Thymus (tissue), 11 donors: ENCODE measurements at regions not wholly inside any gene's neighbourhood (a gene's known extent, or its start where the extent isn't known, plus 50 kb on each side); places are given as distances from the start of the nearest gene placed in this dataset.

Experiments
- DNase-seq, 9 donors: peaks; one replicate each; pipeline ENCODE4 v3.0.0-alpha.2; 2013; ENCODE audit warnings: low spot score in 9 of 9, low read depth in 6 of 9, missing footprints in 1 of 9
- H3K27ac ChIP-seq, 2 donors: one replicate each; pipeline ENCODE4 v1.5.1; 2013; ENCODE audit warnings: control low read depth in 1 of 2, low read depth in 1 of 2, low read length in 1 of 2, mild to moderate bottlenecking in 1 of 2, moderate library complexity in 1 of 2
- H3K27me3 ChIP-seq, 2 donors: one replicate each; pipeline ENCODE4 v1.5.1; 2013; ENCODE audit warnings: low read length in 1 of 2; ENCODE audit not compliant: control insufficient read depth in 2 of 2, insufficient read depth in 1 of 2
- H3K36me3 ChIP-seq, 2 donors: one replicate each; pipeline ENCODE4 v1.5.1; 2013; ENCODE audit warnings: low read length in 1 of 2, mild to moderate bottlenecking in 1 of 2, moderate library complexity in 1 of 2; ENCODE audit not compliant: control insufficient read depth in 2 of 2, insufficient read depth in 2 of 2
- H3K4me1 ChIP-seq, 2 donors: one replicate each; pipeline ENCODE4 v1.5.1; 2013; ENCODE audit warnings: low read length in 2 of 2; ENCODE audit not compliant: control insufficient read depth in 2 of 2, insufficient read depth in 2 of 2
- H3K4me3 ChIP-seq, 2 donors: one replicate each; pipeline ENCODE4 v1.5.1; 2013; ENCODE audit warnings: low read length in 2 of 2, control low read depth in 1 of 2, mild to moderate bottlenecking in 1 of 2
- H3K9me3 ChIP-seq, 2 donors: one replicate each; pipeline ENCODE4 v1.5.1; 2013; ENCODE audit warnings: low read length in 1 of 2, mild to moderate bottlenecking in 1 of 2; ENCODE audit not compliant: control insufficient read depth in 2 of 2, insufficient read depth in 1 of 2
- WGBS: extraction: QIAGEN DNeasy Blood & Tissue Kit; methylation state at CpG from one replicate; pipeline ENCODE4 v1.1.7; 2013; 5-methylcytosine and 5-hydroxymethylcytosine counted together
- donor health status: healthy.

- Histone ChIP-seq H3K4me1 (no peaks in the 10 kb centered on the region), H3K9me3 (no peaks in the 10 kb centered on the region), H3K36me3 (no peaks in the 10 kb centered on the region), H3K4me3 (no peak overlapping the region), H3K27me3 (no peaks in the 10 kb centered on the region), H3K27ac (no peak overlapping the region)
- 92% methylated on average over 3 of the region's 3 CpGs for WGBS
- no peak for DNase-seq
These were observed 272.3 kb downstream of the ARRDC4 start for GRCh38 chr15:98232761-98233160.

DNA sequence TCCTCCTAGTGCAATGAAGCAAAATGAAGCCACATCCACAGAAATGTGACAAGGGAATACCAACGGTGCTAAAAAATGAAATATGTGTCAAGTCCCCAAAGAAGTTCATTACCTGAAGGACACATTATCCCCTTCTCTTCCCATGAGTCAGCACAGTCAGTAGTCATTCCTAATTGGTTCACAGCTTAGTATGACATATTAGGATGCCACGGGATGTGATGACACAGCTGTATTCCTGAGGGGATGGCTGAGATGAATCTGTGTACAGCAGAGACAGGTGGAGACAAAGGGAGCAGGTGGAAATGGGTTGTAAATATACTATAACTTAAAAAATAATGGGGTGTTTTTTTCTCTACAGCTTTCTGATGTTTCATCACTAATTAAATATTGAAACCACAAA is 273.4 kb downstream of the ARRDC4 start:
- WGBS: 85% methylated on average over 2 of the region's 2 CpGs
- H3K9me3 ChIP-seq: no peaks in the 10 kb centered on the region
- H3K27me3 ChIP-seq: no peaks in the 10 kb centered on the region
- no peaks in the 10 kb centered on the region for H3K4me1 ChIP-seq
- H3K27ac ChIP-seq: no peak overlapping the region
- H3K4me3 ChIP-seq: no peak overlapping the region
- no peaks in the 10 kb centered on the region for H3K36me3 ChIP-seq
- DNase-seq: no peak

DNA sequence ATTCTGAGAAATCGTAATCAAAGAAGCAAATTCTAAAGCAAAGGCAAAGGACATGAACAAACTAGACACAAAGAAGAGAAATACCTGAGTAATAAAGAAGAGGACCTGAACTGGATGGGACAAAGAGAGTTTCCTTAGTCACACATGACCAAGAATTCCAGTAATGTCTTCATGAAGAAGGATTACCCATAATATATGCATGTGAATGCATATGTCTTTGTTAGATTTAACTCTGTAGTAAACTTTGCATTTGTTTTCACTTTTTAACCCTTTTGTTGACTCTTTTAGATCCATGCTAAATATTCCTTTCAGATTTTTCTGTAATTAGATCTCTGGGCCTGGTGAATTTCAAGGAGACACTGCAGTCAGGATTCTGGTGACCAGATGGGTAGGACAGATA is 279.8 kb downstream of the ARRDC4 start:
- Histone ChIP-seq H3K4me3 (no peak overlapping the region), H3K27ac (no peak overlapping the region), H3K4me1 (no peaks in the 10 kb centered on the region), H3K27me3 (no peaks in the 10 kb centered on the region), H3K36me3 (no peaks in the 10 kb centered on the region), H3K9me3 (no peaks in the 10 kb centered on the region)
- WGBS: 3% methylated on average over 1 of the region's 1 CpG
- no peak for DNase-seq

DNA sequence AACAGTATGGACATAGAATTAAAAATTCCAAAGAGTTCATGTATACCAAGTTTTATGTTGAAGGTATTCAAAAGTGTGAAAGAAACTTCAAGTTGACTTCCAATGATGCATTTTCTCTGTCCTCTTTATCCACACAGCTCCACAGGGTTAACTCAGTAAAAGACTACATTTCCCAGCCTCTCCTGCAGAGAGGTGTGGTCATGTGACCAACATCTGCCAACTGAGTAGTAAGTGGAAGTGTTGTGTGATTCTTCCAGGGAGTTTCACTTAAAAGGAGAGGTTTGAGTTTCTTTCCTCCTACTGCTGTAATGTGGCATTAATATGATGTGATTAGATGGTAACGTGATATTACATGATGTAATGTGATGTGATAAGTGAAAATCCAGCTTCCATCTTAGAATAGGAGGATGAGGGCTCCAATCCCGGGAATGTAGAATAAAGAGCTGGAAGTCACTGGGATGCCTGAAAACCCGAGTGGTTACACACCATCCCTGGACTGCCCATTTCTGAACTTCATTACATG is 280.6 kb downstream of the ARRDC4 start:
- DNase-seq: no peak
- Histone ChIP-seq H3K9me3 (no peaks in the 10 kb centered on the region), H3K36me3 (no peaks in the 10 kb centered on the region), H3K27me3 (no peaks in the 10 kb centered on the region), H3K27ac (no peak overlapping the region), H3K4me1 (no peaks in the 10 kb centered on the region), H3K4me3 (no peak overlapping the region)
- 81% methylated on average over 3 of the region's 3 CpGs for WGBS

GRCh38 chr15:98257290-98257689 is 296.8 kb downstream of the ARRDC4 start:
- WGBS: 19% methylated on average over 2 of the region's 2 CpGs
- H3K4me3 ChIP-seq: no peak overlapping the region
- no peaks in the 10 kb centered on the region for H3K4me1 ChIP-seq
- DNase-seq: no peak
- no peaks in the 10 kb centered on the region for H3K27me3 ChIP-seq
- no peaks in the 10 kb centered on the region for H3K36me3 ChIP-seq
- H3K27ac ChIP-seq: no peak overlapping the region
- no peaks in the 10 kb centered on the region for H3K9me3 ChIP-seq

GRCh38 chr15:98263787-98264186 is 303.3 kb downstream of the ARRDC4 start:
- WGBS: 95% methylated on average over 2 of the region's 2 CpGs
- no peak overlapping the region for H3K4me3 ChIP-seq
- H3K27me3 ChIP-seq: no peaks in the 10 kb centered on the region
- H3K27ac ChIP-seq: no peak overlapping the region
- H3K4me1 ChIP-seq: no peaks in the 10 kb centered on the region
- peaks cover 0 to 13% of the 10 kb centered on the region in 2 donors for H3K9me3 ChIP-seq
- DNase-seq: no peak
- no peaks in the 10 kb centered on the region for H3K36me3 ChIP-seq

DNA sequence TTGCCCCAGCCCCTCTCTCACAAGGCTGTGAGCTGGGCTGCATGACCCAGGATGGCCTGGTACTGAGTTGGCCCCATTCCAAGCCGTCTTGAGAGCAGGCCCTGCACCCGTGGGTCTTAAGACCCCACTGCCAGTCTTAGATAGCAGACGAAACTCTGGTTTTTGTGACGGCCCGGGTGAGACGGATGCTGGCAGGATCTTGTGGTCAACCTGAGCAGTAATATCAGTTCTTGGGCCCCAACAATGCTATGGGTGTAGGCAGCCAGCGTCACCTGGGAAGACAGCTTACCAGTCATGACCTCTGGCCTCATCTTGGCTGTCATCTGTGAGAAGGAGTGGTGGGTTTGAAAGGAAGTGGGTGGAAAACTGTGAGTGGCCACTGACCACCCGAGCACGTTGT is 305.8 kb downstream of the ARRDC4 start:
- H3K9me3 ChIP-seq: peaks cover 0 to 13% of the 10 kb centered on the region in 2 donors
- DNase-seq: no peak
- H3K4me3 ChIP-seq: no peak overlapping the region
- WGBS: 87% methylated on average over 9 of the region's 9 CpGs
- no peaks in the 10 kb centered on the region for H3K4me1 ChIP-seq
- H3K27me3 ChIP-seq: no peaks in the 10 kb centered on the region
- no peak overlapping the region for H3K27ac ChIP-seq
- H3K36me3 ChIP-seq: no peaks in the 10 kb centered on the region

- no peak overlapping the region for H3K27ac ChIP-seq
- peaks cover 0 to 13% of the 10 kb centered on the region in 2 donors for H3K9me3 ChIP-seq
- H3K4me1 ChIP-seq: no peaks in the 10 kb centered on the region
- no peaks in the 10 kb centered on the region for H3K27me3 ChIP-seq
- 96% methylated on average over 10 of the region's 10 CpGs for WGBS
- H3K36me3 ChIP-seq: no peaks in the 10 kb centered on the region
- no peak for DNase-seq
- no peak overlapping the region for H3K4me3 ChIP-seq
These were observed 307.7 kb downstream of the ARRDC4 start for GRCh38 chr15:98268163-98268562.

- DNase-seq: no peak
- H3K27me3 ChIP-seq: no peaks in the 10 kb centered on the region
- H3K9me3 ChIP-seq: peaks cover 0 to 5% of the 10 kb centered on the region in 2 donors
- H3K4me1 ChIP-seq: no peaks in the 10 kb centered on the region
- H3K36me3 ChIP-seq: no peaks in the 10 kb centered on the region
- H3K27ac ChIP-seq: no peak overlapping the region
- no peak overlapping the region for H3K4me3 ChIP-seq
- 71% methylated on average over 4 of the region's 4 CpGs for WGBS
These were observed 312.1 kb downstream of the ARRDC4 start for GRCh38 chr15:98272625-98273024.

DNA sequence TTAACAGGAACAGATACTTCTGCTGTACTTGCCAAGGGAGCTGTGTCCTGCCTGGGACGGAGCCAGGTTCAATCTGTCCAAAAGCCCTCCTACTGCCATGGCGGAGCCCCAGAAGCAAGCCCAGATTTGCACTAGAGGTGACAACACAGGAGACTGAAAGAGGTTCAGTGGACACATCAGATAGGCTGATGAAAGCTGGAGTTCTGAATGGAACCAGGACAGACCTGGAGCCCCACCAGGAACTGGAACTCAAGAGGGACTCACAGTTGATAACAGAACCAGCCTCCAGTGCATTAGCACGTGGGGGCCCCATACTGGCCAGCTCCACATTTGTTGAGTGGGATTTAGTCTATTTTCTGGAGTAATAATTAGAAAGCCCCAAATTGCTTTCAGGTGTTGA is 315.5 kb downstream of the ARRDC4 start:
- no peak for DNase-seq
- Histone ChIP-seq H3K27me3 (no peaks in the 10 kb centered on the region), H3K27ac (no peak overlapping the region), H3K4me1 (no peaks in the 10 kb centered on the region), H3K9me3 (no peaks in the 10 kb centered on the region), H3K4me3 (no peak overlapping the region), H3K36me3 (no peaks in the 10 kb centered on the region)
- 86% methylated on average over 3 of the region's 3 CpGs for WGBS
